ENCODE measurements at regions not wholly inside any gene's neighbourhood (a gene's known extent, or its start where the extent isn't known, plus 50 kb on each side); places are given as distances from the start of the nearest gene placed in this dataset.

GRCh38 chr3:82938821-82939328 lies 1177.4 kb upstream of the GBE1 start:
- no peak overlapping the region for H3K4me3 ChIP-seq
- H3K9me3 ChIP-seq: no peaks in the 10 kb centered on the region
- H3K27ac ChIP-seq: no peak overlapping the region
- no peaks in the 10 kb centered on the region for H3K27me3 ChIP-seq
- H3K36me3 ChIP-seq: no peaks in the 10 kb centered on the region
- TF ChIP-seq CTCF (IDR thresholded peaks at IDR 0.05) (no peak), POLR2A (IDR thresholded peaks at IDR 0.05) (no peak)
- peak in 1 of 3 donors; percentile 41 for DNase-seq
- no peaks in the 10 kb centered on the region for H3K4me1 ChIP-seq

- TF ChIP-seq CTCF (IDR thresholded peaks at IDR 0.05) (no peak), POLR2A (IDR thresholded peaks at IDR 0.05) (no peak)
- no peak overlapping the region for H3K4me3 ChIP-seq
- no peaks in the 10 kb centered on the region for H3K9me3 ChIP-seq
- H3K36me3 ChIP-seq: no peaks in the 10 kb centered on the region
- no peak overlapping the region for H3K27ac ChIP-seq
- no peaks in the 10 kb centered on the region for H3K4me1 ChIP-seq
- H3K27me3 ChIP-seq: no peaks in the 10 kb centered on the region
- DNase-seq: no peak
These were observed 1166.1 kb upstream of the GBE1 start for GRCh38 chr3:82927309-82928253.

- no peak overlapping the region for H3K4me3 ChIP-seq
- no peaks in the 10 kb centered on the region for H3K27me3 ChIP-seq
- no peaks in the 10 kb centered on the region for H3K36me3 ChIP-seq
- TF ChIP-seq POLR2A (IDR thresholded peaks at IDR 0.05): no peak
- TF ChIP-seq CTCF (IDR thresholded peaks at IDR 0.05): no peak
- no peak for DNase-seq
- no peaks in the 10 kb centered on the region for H3K4me1 ChIP-seq
- H3K9me3 ChIP-seq: no peaks in the 10 kb centered on the region
- H3K27ac ChIP-seq: no peak overlapping the region
These were observed 1129.6 kb upstream of the GBE1 start for GRCh38 chr3:82891028-82891427.

- no peaks in the 10 kb centered on the region for H3K36me3 ChIP-seq
- no peaks in the 10 kb centered on the region for H3K9me3 ChIP-seq
- no peak overlapping the region for H3K27ac ChIP-seq
- H3K27me3 ChIP-seq: no peaks in the 10 kb centered on the region
- DNase-seq: no peak
- H3K4me3 ChIP-seq: no peak overlapping the region
- TF ChIP-seq CTCF (IDR thresholded peaks at IDR 0.05): no peak
- no peak for TF ChIP-seq POLR2A (IDR thresholded peaks at IDR 0.05)
- H3K4me1 ChIP-seq: no peaks in the 10 kb centered on the region
These were observed 1121.6 kb upstream of the GBE1 start for GRCh38 chr3:82883072-82883471.

GRCh38 chr3:82875401-82875800 lies 1114.0 kb upstream of the GBE1 start:
- DNase-seq: no peak
- Histone ChIP-seq H3K4me1 (no peaks in the 10 kb centered on the region), H3K27me3 (no peaks in the 10 kb centered on the region), H3K36me3 (no peaks in the 10 kb centered on the region), H3K9me3 (peaks cover 0 to 11% (median 0%) of the 10 kb centered on the region in 4 donors), H3K27ac (no peak overlapping the region), H3K4me3 (no peak overlapping the region)
- no peak for TF ChIP-seq CTCF (IDR thresholded peaks at IDR 0.05)
- no peak for TF ChIP-seq POLR2A (IDR thresholded peaks at IDR 0.05)

Measured in Peyer's patch (tissue), 4 donors.